Epithelial cell of prostate (primary cell): ENCODE measurements at regions not wholly inside any gene's neighbourhood (a gene's known extent, or its start where the extent isn't known, plus 50 kb on each side); places are given as distances from the start of the nearest gene placed in this dataset.

Source experiments
- DNase-seq: peaks from one replicate; pipeline ENCODE4 v3.0.0-alpha.2; 2011; ENCODE audit warnings: low read depth, low spot score
- H3K27ac ChIP-seq: fragments of 450-650 bp; 2 replicates; pipeline ENCODE4 v1.5.1; 2017; ENCODE audit warnings: mild to moderate bottlenecking

DNA sequence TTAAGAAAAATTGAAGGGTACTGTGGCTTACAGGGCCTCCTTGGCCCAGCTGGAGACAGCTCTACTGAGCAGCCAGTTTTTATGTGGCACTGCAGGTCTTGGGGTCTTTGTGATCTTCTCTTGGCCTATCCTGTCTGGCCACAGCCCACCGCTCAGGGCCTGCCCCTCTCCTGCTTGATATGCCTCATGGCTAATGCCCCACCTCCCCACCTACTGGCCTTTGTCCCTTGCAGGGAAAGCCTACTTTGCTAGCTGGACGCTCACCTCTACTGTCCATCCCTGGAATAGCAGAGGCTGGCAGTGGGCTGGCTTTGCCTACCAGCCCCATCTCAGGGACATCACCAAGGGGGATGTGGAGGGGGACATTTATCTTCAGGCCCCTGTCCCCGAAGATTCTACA is 134.1 kb downstream of the PJA1 start:
- peak overlapping the region; percentile 94 for H3K27ac ChIP-seq
- DNase-seq, result no peak

DNA sequence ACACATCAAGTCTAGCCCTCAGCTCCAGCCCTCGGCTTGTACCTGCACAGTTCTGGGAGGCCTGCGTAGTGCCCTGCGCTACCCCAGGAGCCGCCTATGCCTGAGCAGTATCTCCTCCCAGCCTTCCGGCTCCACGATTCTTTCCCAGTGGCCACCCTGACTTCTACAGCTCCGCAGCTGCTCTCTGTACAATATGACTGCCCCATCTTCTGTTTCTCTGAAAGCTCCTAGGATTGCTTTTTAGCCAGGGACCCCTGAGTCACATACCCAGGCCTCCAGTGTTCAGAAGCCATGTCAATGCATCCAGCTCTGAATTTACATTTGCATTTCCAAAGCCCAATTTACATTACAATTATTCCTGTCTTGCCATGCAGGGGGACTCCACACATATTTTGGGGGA is 135.5 kb downstream of the PJA1 start:
- peak overlapping the region; percentile 94 for H3K27ac ChIP-seq
- no peak for DNase-seq

DNA sequence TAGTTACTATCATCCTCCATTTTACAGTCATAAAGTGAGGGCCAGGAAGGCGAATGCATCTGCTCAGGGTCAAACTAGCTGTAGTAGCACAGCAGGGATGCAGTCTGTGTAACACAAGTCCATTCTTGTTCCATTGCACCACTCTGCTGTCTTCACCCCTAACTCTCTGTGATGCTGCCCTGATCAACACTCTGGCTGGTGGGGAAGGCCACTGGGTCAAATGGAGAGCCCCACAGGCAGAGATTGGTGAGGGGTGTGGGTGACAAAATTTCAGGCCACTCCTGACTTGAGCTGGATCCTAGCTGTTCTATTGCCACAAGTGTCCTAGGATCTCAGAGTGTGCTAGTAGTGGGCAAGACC is 136.5 kb downstream of the PJA1 start:
- H3K27ac ChIP-seq, result peak overlapping the region; percentile 96
- DNase-seq, result no peak

DNA sequence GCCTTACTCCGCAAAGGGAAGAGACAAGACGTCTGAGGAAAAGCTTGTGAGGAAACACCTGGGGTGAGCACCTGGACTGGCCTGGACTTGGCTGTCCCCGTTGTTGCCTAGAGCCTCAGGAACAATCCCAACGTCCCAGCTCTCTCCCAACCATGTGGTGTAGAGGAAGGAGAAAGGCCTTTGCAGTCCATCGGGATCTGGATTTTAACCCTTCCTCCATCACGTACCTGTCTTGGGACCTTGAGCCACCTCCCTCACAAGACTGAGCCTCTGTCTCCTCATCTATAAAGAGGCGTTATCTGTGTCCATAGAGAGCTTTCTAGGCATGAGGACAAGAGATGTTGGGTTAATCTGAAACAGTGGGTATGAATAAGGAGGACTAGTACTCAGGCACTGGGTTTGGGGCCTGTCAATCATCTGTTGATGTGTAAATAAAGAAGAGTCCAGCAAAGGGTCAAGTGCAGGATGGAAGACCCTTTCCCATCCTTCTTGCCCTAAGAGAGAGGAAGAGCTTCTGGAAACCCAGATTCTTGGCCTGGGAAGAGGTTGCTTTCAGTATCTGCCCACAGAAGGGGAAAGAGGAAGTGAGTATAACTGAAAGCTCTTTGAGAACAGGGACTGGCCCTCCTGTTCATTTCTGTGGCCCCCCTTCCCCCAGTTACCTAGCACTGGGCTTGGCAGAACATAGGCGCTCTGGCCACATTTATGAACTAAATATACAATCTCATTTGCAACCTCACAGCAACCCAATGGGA is 137.1 kb downstream of the PJA1 start:
- H3K27ac ChIP-seq, result peak overlapping the region; percentile 96

DNA sequence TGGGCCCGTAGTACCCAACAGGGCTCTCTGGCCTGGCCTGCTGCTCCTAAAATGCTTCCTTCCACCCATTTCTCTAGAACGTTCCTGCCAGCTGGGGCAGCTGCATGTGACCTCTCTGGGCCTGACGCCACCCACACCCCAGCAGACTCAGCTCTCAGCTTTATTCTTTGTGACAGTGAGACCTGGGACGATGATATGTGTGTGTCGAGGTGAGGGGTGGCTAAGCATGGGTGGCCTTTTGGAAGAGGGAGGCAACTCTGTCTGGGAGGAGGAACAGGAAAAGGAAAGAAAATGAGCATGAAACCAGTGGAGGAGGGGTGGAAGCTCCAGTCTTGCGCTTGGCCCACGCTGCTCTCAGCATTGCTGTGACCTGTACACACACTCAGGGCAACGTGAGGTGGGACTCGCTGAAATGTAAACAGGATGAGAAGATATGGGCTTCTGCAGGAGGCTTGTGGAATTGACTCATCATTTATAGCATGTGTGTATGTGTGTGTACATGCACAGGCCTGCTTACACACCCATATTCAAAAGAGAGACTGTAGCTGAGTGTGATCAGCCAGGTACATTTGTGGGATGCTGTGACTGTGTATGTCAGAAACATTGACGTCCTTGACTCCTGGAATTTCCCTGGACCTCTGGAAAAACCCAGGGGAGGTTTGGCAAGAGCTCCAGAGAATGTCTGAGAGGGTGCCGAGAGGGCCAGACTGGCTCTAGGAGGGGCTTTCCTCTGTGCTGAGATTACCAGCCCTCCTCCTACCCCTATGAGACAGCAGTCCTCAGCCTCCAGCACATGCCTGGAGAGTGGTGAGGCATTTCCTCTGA is 137.9 kb downstream of the PJA1 start:
- DNase-seq, result peak; percentile 94
- peak overlapping the region; percentile 96 for H3K27ac ChIP-seq

More for the DNA sequence above, 137.1 kb downstream of the PJA1 start:
- DNase-seq, result no peak

DNA sequence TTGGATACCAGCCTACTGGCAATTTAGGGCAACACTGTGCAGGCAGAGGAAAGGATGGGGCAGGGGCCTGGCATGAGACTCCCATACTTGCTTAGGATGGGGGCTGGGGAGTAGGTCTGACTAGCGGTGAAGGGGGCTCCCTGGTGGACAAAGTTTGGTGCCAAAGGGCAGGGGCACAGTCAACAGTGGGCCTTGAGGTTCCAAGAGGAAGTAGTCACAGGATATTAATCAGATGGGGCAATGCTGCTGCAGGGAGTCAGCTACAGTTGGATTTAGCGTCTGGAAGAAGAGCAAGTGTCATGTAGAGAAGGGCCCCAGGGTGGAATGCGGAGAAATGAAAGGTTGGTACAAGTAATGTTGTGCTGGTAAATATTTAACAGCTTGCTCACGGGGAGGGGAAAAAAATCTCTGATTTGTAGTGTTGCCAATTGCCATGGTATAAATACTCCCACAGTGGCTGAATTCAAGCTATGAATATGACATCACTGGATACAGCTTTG is 139.4 kb downstream of the PJA1 start:
- peak; percentile 79 for DNase-seq
- peak overlapping the region; percentile 96 for H3K27ac ChIP-seq

DNA sequence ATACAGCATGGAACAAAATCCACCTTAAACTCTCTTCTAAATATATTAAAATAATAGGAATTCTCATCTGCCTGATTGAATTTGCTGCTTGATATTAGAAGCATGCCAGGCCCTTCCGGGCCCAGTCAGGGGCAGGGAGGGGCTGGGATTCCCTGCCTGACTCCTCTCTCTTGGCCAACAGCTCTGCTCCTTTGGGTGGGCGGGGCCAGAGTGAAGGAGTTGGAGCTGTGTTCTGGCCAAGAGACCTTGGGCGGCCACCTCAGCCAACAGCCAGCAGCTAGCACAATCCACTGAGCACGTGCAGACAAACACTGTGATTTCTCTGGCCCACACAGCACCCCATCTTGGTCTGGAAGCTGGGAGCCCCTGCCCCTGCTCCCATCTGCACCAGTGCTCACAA is 140.3 kb downstream of the PJA1 start:
- DNase-seq, result no peak
- H3K27ac ChIP-seq, result peak overlapping the region; percentile 96

DNA sequence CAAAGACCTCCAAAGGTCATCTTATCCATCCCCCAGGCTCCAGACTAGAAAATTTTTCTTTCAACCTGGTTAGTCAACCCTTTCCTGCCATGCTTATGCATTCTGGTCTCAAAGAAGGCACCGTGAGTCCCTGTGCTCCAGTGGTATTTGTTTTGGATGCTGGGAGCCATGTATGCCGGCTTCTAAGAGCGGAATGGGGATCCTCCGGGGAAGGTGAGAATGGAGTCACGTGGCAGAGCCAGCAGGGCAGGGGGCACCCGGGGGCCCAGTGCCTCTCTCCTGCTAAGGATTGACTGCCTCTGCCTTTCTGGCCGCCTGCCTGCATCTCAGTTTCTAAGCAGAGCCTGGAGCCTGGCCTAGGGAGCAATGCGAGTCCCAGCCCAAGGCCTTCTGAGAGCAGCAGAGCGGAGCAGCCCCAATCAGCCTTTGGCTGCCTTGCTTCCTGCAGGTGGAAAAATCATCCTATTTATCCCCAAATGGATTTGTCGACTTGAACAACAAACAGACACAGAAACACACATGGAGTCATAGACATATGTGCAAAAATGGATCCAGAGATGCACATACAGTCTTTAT is 141.0 kb downstream of the PJA1 start:
- H3K27ac ChIP-seq, result peak overlapping the region; percentile 96
- no peak for DNase-seq

DNA sequence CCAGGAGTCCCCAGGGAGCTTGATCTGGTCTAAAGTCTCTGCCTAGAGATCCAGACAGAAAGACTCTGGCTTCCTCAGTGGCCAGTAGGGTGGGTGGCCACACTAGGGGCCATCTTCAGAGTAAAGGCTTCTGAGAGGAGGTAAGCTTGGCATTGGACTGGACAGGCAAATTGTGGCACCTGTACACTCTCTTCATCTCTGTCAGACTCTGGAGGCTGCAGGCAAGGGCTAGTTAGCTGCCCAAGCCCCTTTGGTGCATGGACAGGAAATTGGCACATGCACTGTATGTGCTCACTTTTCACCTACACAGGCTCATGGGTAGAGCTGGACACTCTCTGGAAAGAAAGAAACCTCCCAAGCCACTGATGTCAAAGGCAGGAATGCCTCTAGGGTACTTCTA is 142.8 kb downstream of the PJA1 start:
- H3K27ac ChIP-seq, result no peak overlapping the region
- DNase-seq, result no peak

DNA sequence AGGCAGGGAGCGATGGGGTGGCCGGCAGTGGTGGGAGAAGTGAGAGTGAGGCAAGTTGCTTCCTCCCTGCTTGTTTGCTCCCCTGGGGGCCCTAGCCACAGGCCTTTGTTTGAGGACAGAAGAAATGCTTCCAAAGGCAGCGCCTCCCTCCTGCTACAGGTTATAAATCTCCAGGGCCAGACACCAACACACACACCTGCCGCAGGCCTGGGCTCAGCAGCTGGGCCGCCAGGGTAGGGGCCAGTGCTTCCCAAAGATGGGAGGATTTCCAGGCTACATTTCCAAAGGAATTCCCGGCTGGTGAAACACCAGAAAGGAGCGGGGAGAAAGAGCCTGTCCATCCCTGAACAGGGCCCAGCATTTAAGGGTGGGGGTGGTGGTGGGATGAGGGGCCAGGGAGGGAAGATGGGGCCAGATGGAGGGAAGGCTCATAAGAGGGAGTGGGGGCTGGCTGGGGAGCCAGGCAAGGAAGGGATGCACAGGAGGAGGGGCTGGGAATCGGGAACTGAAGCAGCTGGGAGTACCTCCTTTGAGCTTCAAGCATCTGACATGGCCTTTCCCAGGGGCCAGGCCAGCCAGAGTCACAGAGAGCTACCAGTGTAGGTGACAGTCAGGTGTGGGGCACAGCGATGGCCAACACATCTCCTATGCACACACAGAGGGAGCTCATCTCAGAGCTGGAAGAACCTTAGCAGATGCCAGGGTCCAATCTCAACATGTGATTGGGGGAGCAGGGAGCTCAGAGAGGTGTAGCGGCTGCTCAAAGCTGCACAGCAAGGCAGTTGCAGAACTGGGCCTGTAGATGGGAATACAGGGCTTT is 143.9 kb downstream of the PJA1 start:
- H3K27ac ChIP-seq, result no peak overlapping the region
- no peak for DNase-seq

DNA sequence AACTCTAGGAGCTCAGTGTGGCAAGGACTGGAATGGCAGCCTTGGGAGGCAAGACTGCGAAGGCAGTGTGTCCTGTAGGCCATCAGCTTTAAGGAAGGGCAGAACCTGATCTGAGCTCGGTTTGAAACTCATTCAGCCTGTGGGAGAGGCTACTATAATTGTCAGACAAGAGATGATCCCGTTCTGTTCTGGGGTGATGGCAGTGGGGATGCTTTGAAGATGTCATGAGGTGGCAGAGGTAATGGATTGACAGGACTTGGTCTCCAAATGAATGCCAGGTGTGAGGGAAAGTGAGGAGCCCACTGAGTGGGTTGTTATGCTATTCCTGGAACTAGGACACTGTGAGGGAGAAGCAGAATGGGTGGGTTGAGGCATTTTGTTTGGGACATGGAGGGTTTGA is 144.9 kb downstream of the PJA1 start:
- H3K27ac ChIP-seq, result no peak overlapping the region
- DNase-seq, result no peak

DNA sequence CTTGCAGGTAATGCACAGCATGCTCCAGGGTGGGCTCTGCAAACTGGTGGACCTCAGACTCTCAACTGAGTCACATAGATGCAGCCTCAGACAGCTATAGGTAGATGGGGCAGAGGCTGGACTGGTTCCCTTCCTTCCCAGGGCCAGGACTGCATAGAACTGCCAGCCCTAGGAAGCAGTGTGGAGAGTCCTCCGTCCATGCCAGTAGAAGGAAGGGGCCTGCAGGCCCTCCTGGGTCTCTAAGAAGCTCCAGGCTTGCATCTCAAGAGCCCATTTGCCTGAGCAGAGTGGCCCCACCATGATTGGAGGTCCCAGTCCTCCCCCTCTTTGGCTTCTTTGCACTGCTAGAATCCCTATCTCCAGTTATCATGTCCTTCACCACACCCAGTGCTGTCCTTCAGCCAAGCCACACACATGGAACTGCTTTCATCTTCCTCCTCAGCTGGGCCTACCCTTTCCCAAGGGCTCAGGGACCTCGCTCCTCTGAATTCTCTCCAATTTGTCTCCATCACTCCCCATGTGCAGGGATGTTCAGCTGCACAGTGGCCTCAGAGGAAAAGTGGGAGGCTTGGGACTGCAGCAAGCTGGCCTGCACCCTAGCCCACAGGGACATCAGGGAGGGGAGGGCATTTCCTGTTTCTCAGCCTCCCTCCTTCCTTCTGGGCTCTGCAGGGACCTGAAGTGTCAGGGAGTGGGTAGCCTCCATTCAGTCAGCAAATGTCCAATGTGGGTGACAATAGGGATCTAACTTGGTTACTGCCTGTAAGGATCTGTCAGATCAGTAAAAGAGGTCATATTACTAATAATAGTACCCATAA is 146.0 kb downstream of the PJA1 start:
- H3K27ac ChIP-seq, result no peak overlapping the region
- DNase-seq, result no peak

DNA sequence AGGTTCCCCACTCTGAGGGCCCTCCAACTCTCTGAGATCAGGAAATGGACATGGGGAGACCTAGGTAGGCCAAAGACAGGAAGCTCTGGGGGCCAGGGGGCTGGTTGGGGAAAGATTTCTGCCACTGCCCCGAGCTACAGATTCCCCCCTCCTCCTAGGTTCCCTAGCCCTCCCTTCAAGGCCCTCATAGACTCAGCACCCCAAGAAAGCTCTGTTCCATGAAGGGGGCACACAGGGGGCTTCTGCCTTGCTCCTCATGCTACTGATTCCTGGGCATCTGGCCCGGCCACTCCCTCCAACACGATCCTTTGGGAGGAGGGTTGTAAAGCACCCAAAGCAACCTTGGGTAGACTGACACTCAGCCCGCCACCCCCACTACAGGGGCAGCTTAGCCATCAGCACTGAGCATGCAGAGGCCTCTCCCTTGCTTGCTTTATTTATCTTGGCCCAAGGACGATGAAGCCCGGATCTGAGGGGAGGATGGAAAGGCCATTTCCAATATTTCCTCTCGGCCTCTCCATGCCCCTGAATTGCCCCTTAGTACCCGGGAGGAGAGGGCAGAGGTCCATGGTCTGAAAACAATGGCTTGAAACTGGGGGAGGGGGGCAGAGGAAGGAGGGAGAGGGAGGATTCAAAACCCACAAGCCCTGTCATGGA is 146.7 kb downstream of the PJA1 start:
- H3K27ac ChIP-seq, result no peak overlapping the region
- no peak for DNase-seq

DNA sequence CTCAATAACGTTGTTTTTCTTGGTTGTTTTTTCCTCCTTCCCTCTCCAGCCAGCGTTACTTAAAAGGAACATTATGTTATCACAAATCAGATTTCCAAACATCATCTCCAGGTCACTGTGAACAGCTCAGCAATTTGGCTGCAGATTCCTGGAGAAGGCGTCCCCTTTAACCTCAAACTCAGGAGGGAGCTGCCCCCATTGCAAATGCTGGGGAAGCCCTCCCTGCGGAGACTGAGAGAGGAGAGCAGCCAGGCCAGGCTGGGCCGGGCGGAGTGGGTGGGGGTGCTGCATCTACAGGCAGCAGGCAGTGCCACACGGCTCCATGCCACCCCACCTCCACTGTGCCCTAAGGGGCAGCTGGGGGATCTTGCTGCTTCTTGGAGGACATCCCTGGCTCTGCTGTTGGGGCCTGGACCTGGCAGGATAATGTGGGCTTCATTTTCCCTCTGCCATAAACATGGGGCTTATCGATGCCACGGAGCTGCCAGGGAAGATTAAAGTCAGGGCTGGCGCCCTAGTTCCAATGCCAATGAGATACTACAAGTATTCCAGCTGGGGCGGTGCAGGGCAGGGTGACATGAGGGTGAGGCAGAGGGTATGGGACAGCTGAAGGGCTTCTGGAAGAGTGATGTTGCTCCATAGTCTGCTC is 148.8 kb downstream of the PJA1 start:
- DNase-seq, result no peak
- H3K27ac ChIP-seq, result no peak overlapping the region

DNA sequence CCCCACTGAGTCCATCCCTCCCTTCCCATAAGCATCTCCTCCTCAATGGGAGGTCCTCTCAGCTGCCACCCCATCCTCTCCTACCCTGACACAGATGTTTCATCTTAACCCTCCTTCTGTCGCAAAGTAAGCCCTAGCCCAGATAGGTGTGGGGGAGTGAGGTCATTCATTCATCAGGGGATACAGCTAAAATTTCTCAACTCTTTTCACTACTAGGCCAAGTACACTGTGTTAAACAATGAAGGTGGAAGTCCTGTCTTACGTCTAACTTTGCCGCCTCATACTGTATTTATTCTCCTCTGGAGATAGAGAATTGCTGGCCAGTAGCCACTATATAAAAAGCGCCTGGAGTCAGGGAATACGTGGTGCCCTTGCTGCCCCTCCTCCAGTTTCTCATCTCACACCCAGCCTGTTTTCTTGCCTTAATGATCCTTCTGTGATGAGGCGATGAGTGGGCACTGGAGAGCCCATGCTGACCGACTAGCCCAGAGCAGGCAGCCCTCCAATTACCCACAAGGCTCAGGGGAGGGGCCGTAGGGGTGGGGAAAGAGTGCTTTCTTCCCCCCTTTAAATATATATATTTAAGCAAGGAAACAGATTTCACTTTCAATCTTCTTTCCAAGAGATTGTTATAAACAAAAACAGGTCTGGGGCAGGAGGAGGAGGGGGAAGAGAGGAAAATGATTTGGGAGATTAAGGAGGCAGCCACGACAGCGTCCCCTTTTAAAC is 149.5 kb downstream of the PJA1 start:
- DNase-seq, result no peak
- no peak overlapping the region for H3K27ac ChIP-seq

DNA sequence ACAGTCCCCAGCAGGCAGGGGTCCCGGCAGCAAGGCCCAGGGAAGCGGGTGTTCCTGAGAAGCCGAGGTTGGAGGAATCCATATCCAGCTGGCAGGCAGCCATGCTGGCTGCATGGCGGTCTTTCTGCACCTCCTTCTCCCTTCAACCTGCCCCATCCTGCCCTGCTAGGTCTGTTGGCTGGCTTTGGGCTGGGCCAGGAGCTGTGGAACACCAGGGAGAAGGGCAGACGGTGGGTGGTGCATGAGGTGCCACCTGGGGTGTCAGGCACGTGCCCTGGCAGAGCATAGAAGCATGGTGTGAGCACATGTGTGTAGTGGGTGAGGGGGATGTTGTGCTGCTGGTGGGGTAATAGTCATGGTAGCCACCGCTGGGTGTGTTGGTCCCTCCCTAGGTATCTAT is 150.1 kb downstream of the PJA1 start:
- DNase-seq, result no peak
- H3K27ac ChIP-seq, result no peak overlapping the region

DNA sequence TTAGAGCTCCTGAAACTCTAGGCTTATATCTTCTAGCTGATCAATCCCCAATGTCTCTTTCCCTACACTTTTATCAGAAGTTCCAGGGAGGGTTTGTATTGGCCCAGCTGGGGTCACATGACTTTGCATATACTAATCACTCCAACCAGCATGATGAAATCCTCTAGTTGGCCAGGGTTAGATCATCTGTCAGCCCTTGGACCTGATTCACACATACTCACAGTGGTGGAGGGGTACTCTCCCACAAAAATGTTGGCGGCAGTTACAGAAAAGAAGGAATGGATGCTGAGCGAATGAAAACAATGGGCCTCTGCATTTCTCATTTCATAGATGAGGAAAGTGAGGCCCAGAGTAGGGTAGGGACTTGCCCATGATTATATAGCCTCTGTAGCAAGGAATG is 151.1 kb downstream of the PJA1 start:
- no peak for DNase-seq
- H3K27ac ChIP-seq, result no peak overlapping the region

DNA sequence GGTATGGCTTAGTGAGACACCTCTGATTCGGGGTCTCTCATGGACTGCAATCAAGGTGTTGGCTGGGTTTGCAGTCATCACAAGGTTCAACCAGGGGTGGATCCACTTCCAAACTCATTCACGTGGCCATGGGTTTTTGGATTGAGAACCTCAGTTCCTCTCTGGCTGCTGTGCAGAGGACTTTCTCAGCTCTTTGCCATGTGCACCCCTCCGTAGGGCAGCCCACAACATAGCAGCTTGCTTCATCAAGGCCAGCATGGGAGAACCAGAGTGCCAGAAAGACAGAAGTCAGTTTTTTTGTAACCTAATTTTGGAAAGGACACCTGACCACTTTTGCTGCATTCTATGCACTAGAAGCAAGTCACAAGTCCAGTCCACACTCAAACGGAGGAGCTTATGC is 154.9 kb downstream of the PJA1 start:
- no peak overlapping the region for H3K27ac ChIP-seq
- no peak for DNase-seq
